ENCODE measurements at regions not wholly inside any gene's neighbourhood (a gene's known extent, or its start where the extent isn't known, plus 50 kb on each side); places are given as distances from the start of the nearest gene placed in this dataset.

- Mint-ChIP-seq H3K27ac (peak overlapping the region; percentile 24), H3K4me3 (no peak overlapping the region), H3K27me3 (ENCODE audit: low read depth, poor library complexity) (no peaks in the 10 kb centered on the region), H3K36me3 (ENCODE audit: low read depth) (no peaks in the 10 kb centered on the region), H3K9me3 (peaks cover 6% of the 10 kb centered on the region), H3K4me1 (peaks cover 33% of the 10 kb centered on the region)
- no peak for DNase-seq
- no peak for TF ChIP-seq CTCF (IDR thresholded peaks at IDR 0.05)
These were observed 269.3 kb upstream of the CHD6 start for GRCh38 chr20:41887500-41887899.

GRCh38 chr20:41881466-41882046 is 263.4 kb upstream of the CHD6 start:
- H3K27me3 Mint-ChIP-seq (ENCODE audit: low read depth, poor library complexity) = no peaks in the 10 kb centered on the region
- H3K36me3 Mint-ChIP-seq (ENCODE audit: low read depth) = no peaks in the 10 kb centered on the region
- DNase-seq = no peak
- H3K9me3 Mint-ChIP-seq = no peaks in the 10 kb centered on the region
- TF ChIP-seq CTCF (IDR thresholded peaks at IDR 0.05) = no peak
- H3K4me1 Mint-ChIP-seq = no peaks in the 10 kb centered on the region
- H3K4me3 Mint-ChIP-seq = no peak overlapping the region
- no peak overlapping the region for H3K27ac Mint-ChIP-seq

GRCh38 chr20:41879123-41879522 is 260.9 kb upstream of the CHD6 start:
- Mint-ChIP-seq H3K27me3 (ENCODE audit: low read depth, poor library complexity) (no peaks in the 10 kb centered on the region), H3K27ac (no peak overlapping the region), H3K36me3 (ENCODE audit: low read depth) (no peaks in the 10 kb centered on the region), H3K4me3 (no peak overlapping the region), H3K9me3 (no peaks in the 10 kb centered on the region), H3K4me1 (no peaks in the 10 kb centered on the region)
- DNase-seq = no peak
- no peak for TF ChIP-seq CTCF (IDR thresholded peaks at IDR 0.05)

GRCh38 chr20:41877911-41878310 is 259.7 kb upstream of the CHD6 start:
- Mint-ChIP-seq H3K27me3 (ENCODE audit: low read depth, poor library complexity) (no peaks in the 10 kb centered on the region), H3K9me3 (no peaks in the 10 kb centered on the region), H3K27ac (no peak overlapping the region), H3K4me3 (no peak overlapping the region), H3K36me3 (ENCODE audit: low read depth) (no peaks in the 10 kb centered on the region), H3K4me1 (no peaks in the 10 kb centered on the region)
- no peak for DNase-seq
- no peak for TF ChIP-seq CTCF (IDR thresholded peaks at IDR 0.05)

GRCh38 chr20:41874658-41875057 is 256.5 kb upstream of the CHD6 start:
- Mint-ChIP-seq H3K27me3 (ENCODE audit: low read depth, poor library complexity) (peaks cover 6% of the 10 kb centered on the region), H3K27ac (no peak overlapping the region), H3K36me3 (ENCODE audit: low read depth) (no peaks in the 10 kb centered on the region), H3K4me1 (no peaks in the 10 kb centered on the region), H3K4me3 (no peak overlapping the region), H3K9me3 (peaks cover 9% of the 10 kb centered on the region)
- TF ChIP-seq CTCF (IDR thresholded peaks at IDR 0.05) = no peak
- no peak for DNase-seq

- no peak overlapping the region for H3K27ac Mint-ChIP-seq
- no peak for TF ChIP-seq CTCF (IDR thresholded peaks at IDR 0.05)
- no peak for DNase-seq
- peaks cover 6% of the 10 kb centered on the region for H3K27me3 Mint-ChIP-seq (ENCODE audit: low read depth, poor library complexity)
- no peaks in the 10 kb centered on the region for H3K4me1 Mint-ChIP-seq
- no peak overlapping the region for H3K4me3 Mint-ChIP-seq
- H3K9me3 Mint-ChIP-seq = peaks cover 24% of the 10 kb centered on the region
- no peaks in the 10 kb centered on the region for H3K36me3 Mint-ChIP-seq (ENCODE audit: low read depth)
These were observed 254.8 kb upstream of the CHD6 start for GRCh38 chr20:41872930-41873329.
